ENCODE measurements at regions not wholly inside any gene's neighbourhood (a gene's known extent, or its start where the extent isn't known, plus 50 kb on each side); places are given as distances from the start of the nearest gene placed in this dataset.
A peak's percentile ranks its signal among the peaks of the same experiment; 100 is the strongest.
"Not testable (repeated sequence)": the region's sequence is repeated elsewhere in the genome, so short reads cannot be mapped to it uniquely, and the experiment has no call there.

DNA sequence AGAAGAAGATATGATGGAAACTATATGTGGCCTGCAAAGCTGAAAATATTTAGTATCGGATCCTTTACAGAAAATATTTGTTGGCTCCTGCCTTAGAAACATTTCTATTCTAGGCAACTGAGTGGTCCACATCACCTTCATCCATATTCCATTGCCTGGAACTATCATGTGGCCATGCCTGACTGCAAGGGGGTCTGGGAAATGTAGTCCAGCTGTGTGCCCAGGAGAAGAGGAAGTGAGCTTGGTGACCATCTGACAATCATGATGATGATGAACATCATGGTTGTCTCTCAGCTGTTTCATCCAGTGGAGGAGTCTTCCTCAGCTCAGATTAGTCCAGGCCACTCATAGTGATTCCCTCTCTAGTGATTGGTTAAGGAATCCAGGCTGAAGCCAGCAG, 61.8 kb upstream of the IFNLR1 start:
- TF ChIP-seq CTCF (IDR thresholded peaks at IDR 0.05) = no peak
- H3K27ac ChIP-seq = no peak overlapping the region

DNA sequence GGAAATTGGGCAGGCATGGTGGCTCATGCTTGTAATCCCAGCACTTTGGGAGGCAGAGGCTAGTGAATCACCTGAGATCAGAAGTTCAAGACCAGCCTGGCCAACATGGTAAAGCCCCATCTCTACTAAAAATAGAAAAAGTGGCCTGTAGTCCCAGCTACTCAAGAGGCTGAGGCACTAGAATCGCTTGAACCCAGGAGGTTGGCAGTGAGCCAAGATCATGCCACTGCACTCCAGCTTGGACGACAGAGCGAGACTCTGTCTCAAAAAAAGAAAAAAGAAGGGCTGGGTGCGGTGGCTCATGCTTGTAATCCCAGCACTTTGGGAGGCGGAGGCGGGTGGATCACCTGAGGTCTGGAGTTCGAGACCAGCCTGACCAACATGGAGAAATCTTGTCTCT, 60.2 kb upstream of the IFNLR1 start:
- DNase-seq = peak in 1 of 4 donors; percentile 40
- H3K27me3 ChIP-seq; H3K9me3 ChIP-seq; ATAC-seq; H3K36me3 ChIP-seq; H3K4me3 ChIP-seq; H3K4me1 ChIP-seq; intact Hi-C loops (cut with DNase I); H3K27ac ChIP-seq: not testable (repeated sequence)

More for the DNA sequence above, 61.8 kb upstream of the IFNLR1 start:
- no peak for DNase-seq
- no peaks in the 10 kb centered on the region for H3K9me3 ChIP-seq
- H3K4me3 ChIP-seq = no peak overlapping the region
- intact Hi-C loops (cut with DNase I) = no loop called here
- H3K4me1 ChIP-seq = no peaks in the 10 kb centered on the region
- H3K27me3 ChIP-seq = no peaks in the 10 kb centered on the region
- H3K36me3 ChIP-seq = no peaks in the 10 kb centered on the region
- ATAC-seq = no peak

- intact Hi-C loops (cut with DNase I) = no loop called here
- no peak overlapping the region for H3K4me3 ChIP-seq
- ATAC-seq (no peak), DNase-seq (no peak)
- H3K27me3 ChIP-seq = no peaks in the 10 kb centered on the region
- no peaks in the 10 kb centered on the region for H3K4me1 ChIP-seq
- no peak for TF ChIP-seq CTCF (IDR thresholded peaks at IDR 0.05)
- H3K9me3 ChIP-seq = no peaks in the 10 kb centered on the region
- H3K36me3 ChIP-seq = no peaks in the 10 kb centered on the region
- H3K27ac ChIP-seq = no peak overlapping the region
Measured at GRCh38 chr1:24244519-24245268, 57.6 kb upstream of the IFNLR1 start.

- H3K27ac ChIP-seq = no peak overlapping the region
- no peaks in the 10 kb centered on the region for H3K4me1 ChIP-seq
- H3K4me3 ChIP-seq = no peak overlapping the region
- intact Hi-C loops (cut with DNase I) = no loop called here
- no peaks in the 10 kb centered on the region for H3K36me3 ChIP-seq
- DNase-seq (no peak), ATAC-seq (no peak)
- H3K27me3 ChIP-seq = peaks cover 0 to 18% of the 10 kb centered on the region in 2 donors
- TF ChIP-seq CTCF (IDR thresholded peaks at IDR 0.05) = no peak
- no peaks in the 10 kb centered on the region for H3K9me3 ChIP-seq
Measured at GRCh38 chr1:24237750-24238395, 50.8 kb upstream of the IFNLR1 start.

DNA sequence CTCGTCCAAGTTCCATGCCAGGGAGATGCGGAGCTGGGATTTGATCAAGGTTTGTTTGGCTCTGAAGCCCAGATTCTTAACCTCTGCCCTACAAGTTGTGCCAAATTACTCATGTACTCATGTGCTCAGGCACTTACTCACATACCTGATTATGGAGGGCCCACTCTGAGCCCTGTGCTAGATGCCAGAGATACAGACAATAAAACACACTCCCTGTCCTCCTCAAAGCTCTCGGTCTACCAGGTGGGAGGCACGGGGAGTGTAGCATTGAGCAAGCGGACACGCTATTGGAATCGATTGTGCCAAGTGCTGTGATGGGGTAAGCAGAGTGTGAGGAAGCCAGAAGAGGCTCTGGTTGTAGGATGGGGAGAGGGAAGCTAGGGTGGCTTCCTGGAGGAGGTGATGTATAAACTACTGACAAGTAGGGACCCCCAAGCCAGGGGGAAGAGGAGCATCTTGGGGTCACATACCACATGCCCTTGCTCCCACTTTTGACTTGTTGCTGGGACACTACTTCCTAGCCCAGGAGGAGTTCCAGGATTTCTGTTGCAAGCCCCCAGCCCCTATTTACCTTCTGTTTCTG, 49.8 kb upstream of the IFNLR1 start:
- no peak for TF ChIP-seq CTCF (IDR thresholded peaks at IDR 0.05)
- no peaks in the 10 kb centered on the region for H3K9me3 ChIP-seq
- peak; percentile 94 for ATAC-seq
- peaks cover 0 to 18% of the 10 kb centered on the region in 2 donors for H3K27me3 ChIP-seq
- H3K4me3 ChIP-seq = no peak overlapping the region
- H3K36me3 ChIP-seq = no peaks in the 10 kb centered on the region
- DNase-seq = peak in 1 of 4 donors; percentile 37
- intact Hi-C loops (cut with DNase I) = no loop called here
- no peaks in the 10 kb centered on the region for H3K4me1 ChIP-seq
- H3K27ac ChIP-seq = no peak overlapping the region

Data from left lung (tissue), 4 donors.